T-cell (primary cell): ENCODE measurements at regions not wholly inside any gene's neighbourhood (a gene's known extent, or its start where the extent isn't known, plus 50 kb on each side); places are given as distances from the start of the nearest gene placed in this dataset.

Experiments used
- ATAC-seq, 4 experiments: fragments of 200-7000 bp in 3 of 4; fragments of 150-1000 bp in 1 of 4; cut with Tn5 transposase; replicated peaks in 1 of 4; 1 replicate in 3 of 4; 2 replicates in 1 of 4; pipeline ENCODE4 v1.10.0; 2021; ENCODE audit warnings: moderate library complexity in 3 of 4, mild to moderate bottlenecking in 2 of 4, moderate number of reproducible peaks in 1 of 4
- CTCF ChIA-PET, 2 donors: fragments of 300-600 bp; sonication (Branson Sonifier 250); formaldehyde crosslinking; loops; one replicate each; lab custom pipeline; 2022; ENCODE audit warnings: antibody characterized with exemption in 2 of 2; lab: Charles Lee
- POLR2A ChIA-PET, 2 donors: fragments of 300-600 bp; sonication (Branson Sonifier 250); formaldehyde crosslinking; loops; one replicate each; lab custom pipeline; 2022; ENCODE audit warnings: antibody characterized with exemption in 2 of 2; lab: Charles Lee
- DNase-seq, 35 experiments: peaks; one replicate each; pipeline versions ENCODE4 v3.0.0 to v3.0.0-alpha.2; 2013 to 2023
- H3K27ac ChIP-seq: one replicate; pipeline ENCODE4 v1.5.1; 2013; ENCODE audit warnings: low read length
- H3K27me3 ChIP-seq, 2 experiments: replicated peaks in 1 of 2; 1 replicate in 1 of 2; 2 replicates in 1 of 2; pipeline versions ENCODE4 v1.6.1 to v1.7.0; 2013; ENCODE audit warnings: low read length in 1 of 2, mixed read lengths in 1 of 2; ENCODE audit not compliant: control insufficient read depth in 2 of 2, insufficient read depth in 2 of 2; ENCODE audit errors: extremely low read depth in 1 of 2
- H3K36me3 ChIP-seq, 2 donors: 1 replicate in 1 of 2; 2 replicates in 1 of 2; pipeline versions ENCODE4 v1.6.1 to v1.7.0; 2013; ENCODE audit warnings: low read length in 1 of 2; ENCODE audit not compliant: control insufficient read depth in 2 of 2, insufficient read depth in 1 of 2; ENCODE audit errors: extremely low read depth in 1 of 2
- H3K4me1 ChIP-seq, 2 experiments: 1 replicate in 1 of 2; 2 replicates in 1 of 2; pipeline versions ENCODE4 v1.6.1 to v1.7.0; 2013; ENCODE audit warnings: low read length in 2 of 2, mixed read lengths in 1 of 2; ENCODE audit not compliant: insufficient read depth in 2 of 2, control insufficient read depth in 1 of 2; ENCODE audit errors: extremely low read depth in 1 of 2
- H3K4me3 ChIP-seq, 2 donors: 1 replicate in 1 of 2; 2 replicates in 1 of 2; pipeline versions ENCODE4 v1.5.1 to v1.7.0; 2013; ENCODE audit warnings: mild to moderate bottlenecking in 2 of 2, low read length in 1 of 2, moderate library complexity in 1 of 2; ENCODE audit not compliant: control insufficient read depth in 1 of 2; ENCODE audit errors: extremely low read depth in 1 of 2
- H3K9me3 ChIP-seq: 2 replicates; pipeline ENCODE4 v1.7.0; 2013
- H3K27ac Mint-ChIP-seq, 2 donors: one replicate each; pipeline ENCODE4 v1.8.0; 2020 to 2021; ENCODE audit warnings: mild to moderate bottlenecking in 2 of 2, mixed read lengths in 2 of 2
- H3K27me3 Mint-ChIP-seq, 2 donors: one replicate each; pipeline ENCODE4 v1.8.0; 2021 to 2022; ENCODE audit warnings: mixed read lengths in 2 of 2
- H3K36me3 Mint-ChIP-seq: one replicate; pipeline ENCODE4 v1.8.0; 2021; ENCODE audit warnings: mixed read lengths
- H3K4me1 Mint-ChIP-seq, 3 donors: one replicate each; pipeline ENCODE4 v1.8.0; 2020 to 2022; ENCODE audit warnings: mixed read lengths in 3 of 3, mild to moderate bottlenecking in 1 of 3
- H3K4me3 Mint-ChIP-seq, 3 donors: one replicate each; pipeline ENCODE4 v1.8.0; 2020 to 2022; ENCODE audit warnings: mild to moderate bottlenecking in 3 of 3, mixed read lengths in 3 of 3, moderate library complexity in 3 of 3
- H3K9me3 Mint-ChIP-seq, 3 donors: one replicate each; pipeline ENCODE4 v1.8.0; 2020 to 2022; ENCODE audit warnings: mixed read lengths in 3 of 3
- WGBS: methylation state at CpG from one replicate; pipeline ENCODE4 v1.1.5; 2013; ENCODE audit warnings: missing lambda C conversion rate; ENCODE audit not compliant: insufficient coverage; 5-methylcytosine and 5-hydroxymethylcytosine counted together

DNA sequence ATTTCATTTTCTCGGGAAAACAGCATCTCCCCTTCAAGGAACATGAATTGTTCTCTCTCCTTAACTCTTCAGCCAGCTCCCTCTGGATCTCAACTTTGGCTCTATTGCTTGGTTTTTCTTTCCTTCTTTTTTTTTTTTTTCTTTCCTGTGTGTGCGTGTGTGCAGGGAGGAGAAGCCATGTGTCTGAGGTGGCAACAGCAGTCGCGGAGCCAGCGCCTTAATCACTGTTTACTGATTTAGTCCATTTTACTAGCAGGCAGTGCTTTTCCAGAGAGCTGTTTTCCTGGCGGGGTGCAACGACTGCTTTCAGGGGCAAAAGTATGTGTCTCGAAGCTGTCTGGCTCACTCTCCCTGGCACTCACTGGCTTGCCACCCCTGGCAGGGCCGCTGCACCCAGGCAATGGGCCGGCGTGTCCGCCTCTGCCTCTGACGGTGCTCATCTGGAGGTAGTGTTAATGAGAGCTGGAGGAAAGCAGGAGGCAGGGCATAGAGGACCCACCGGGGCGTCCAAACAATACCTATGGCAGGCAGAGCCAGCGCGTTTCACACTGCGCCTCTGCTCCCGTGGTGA is 835.4 kb upstream of the NR2F2 start:
- POLR2A ChIA-PET = no interaction called here
- Histone ChIP-seq H3K4me3 (no peak overlapping the region), H3K27ac (no peak overlapping the region), H3K9me3 (no peaks in the 10 kb centered on the region), H3K4me1 (no peaks in the 10 kb centered on the region), H3K36me3 (no peaks in the 10 kb centered on the region), H3K27me3 (peaks cover 0 to 4% of the 10 kb centered on the region in 2 experiments)
- peaks cover 12 to 20% of the 10 kb centered on the region in 2 donors for H3K27me3 Mint-ChIP-seq
- no peaks in the 10 kb centered on the region for H3K9me3 Mint-ChIP-seq
- CTCF ChIA-PET = no interaction called here
- H3K27ac Mint-ChIP-seq = no peak overlapping the region
- H3K4me1 Mint-ChIP-seq = peaks cover 2 to 10% (median 4%) of the 10 kb centered on the region in 3 donors
- ATAC-seq (no peak), DNase-seq (no peak)
- H3K4me3 Mint-ChIP-seq = no peak overlapping the region
- 81% methylated on average over 16 of the region's 19 CpGs for WGBS
- H3K36me3 Mint-ChIP-seq = no peaks in the 10 kb centered on the region

DNA sequence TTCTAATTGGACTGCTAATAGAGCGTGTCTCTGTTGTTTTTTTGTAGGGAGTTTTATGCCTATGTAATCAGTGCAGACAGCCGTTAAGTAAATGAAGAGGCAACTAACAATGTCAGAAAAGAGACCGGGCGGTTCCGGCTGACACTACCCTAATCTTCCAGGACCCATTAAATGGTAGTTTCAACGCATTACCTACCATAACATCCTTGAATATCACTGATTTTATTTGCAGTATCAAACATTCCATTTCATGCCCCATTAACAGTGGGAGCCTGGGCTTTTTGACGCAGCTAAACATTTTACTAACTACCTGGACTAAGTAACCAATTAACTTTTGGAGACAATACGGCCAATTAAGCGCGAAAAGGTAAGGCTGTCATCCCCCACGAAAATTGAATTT is 832.9 kb upstream of the NR2F2 start:
- 88% methylated on average over 11 of the region's 11 CpGs for WGBS
- no peaks in the 10 kb centered on the region for H3K36me3 ChIP-seq
- H3K27ac ChIP-seq = no peak overlapping the region
- DNase-seq (no peak), ATAC-seq (no peak)
- H3K36me3 Mint-ChIP-seq = no peaks in the 10 kb centered on the region
- H3K4me3 Mint-ChIP-seq = no peak overlapping the region
- H3K27me3 Mint-ChIP-seq = peaks cover 12 to 20% of the 10 kb centered on the region in 2 donors
- peaks cover 2 to 11% (median 4%) of the 10 kb centered on the region in 3 donors for H3K4me1 Mint-ChIP-seq
- no peak overlapping the region for H3K4me3 ChIP-seq
- POLR2A ChIA-PET = no interaction called here
- CTCF ChIA-PET = no interaction called here
- H3K4me1 ChIP-seq = no peaks in the 10 kb centered on the region
- H3K9me3 Mint-ChIP-seq = no peaks in the 10 kb centered on the region
- H3K27ac Mint-ChIP-seq = no peak overlapping the region
- H3K27me3 ChIP-seq = peaks cover 0 to 4% of the 10 kb centered on the region in 2 experiments
- H3K9me3 ChIP-seq = no peaks in the 10 kb centered on the region

GRCh38 chr15:95498961-95499360 is 831.5 kb upstream of the NR2F2 start:
- H3K9me3 ChIP-seq = no peaks in the 10 kb centered on the region
- H3K36me3 Mint-ChIP-seq = no peaks in the 10 kb centered on the region
- no peak for ATAC-seq
- POLR2A ChIA-PET = no interaction called here
- H3K4me1 Mint-ChIP-seq = peaks cover 2 to 11% (median 4%) of the 10 kb centered on the region in 3 donors
- no peaks in the 10 kb centered on the region for H3K9me3 Mint-ChIP-seq
- no peaks in the 10 kb centered on the region for H3K36me3 ChIP-seq
- DNase-seq = no peak
- peaks cover 0 to 4% of the 10 kb centered on the region in 2 experiments for H3K27me3 ChIP-seq
- peaks cover 9 to 20% of the 10 kb centered on the region in 2 donors for H3K27me3 Mint-ChIP-seq
- H3K27ac ChIP-seq = no peak overlapping the region
- H3K4me1 ChIP-seq = no peaks in the 10 kb centered on the region
- H3K27ac Mint-ChIP-seq = no peak overlapping the region
- H3K4me3 Mint-ChIP-seq = no peak overlapping the region
- no peak overlapping the region for H3K4me3 ChIP-seq
- CTCF ChIA-PET = no interaction called here

DNA sequence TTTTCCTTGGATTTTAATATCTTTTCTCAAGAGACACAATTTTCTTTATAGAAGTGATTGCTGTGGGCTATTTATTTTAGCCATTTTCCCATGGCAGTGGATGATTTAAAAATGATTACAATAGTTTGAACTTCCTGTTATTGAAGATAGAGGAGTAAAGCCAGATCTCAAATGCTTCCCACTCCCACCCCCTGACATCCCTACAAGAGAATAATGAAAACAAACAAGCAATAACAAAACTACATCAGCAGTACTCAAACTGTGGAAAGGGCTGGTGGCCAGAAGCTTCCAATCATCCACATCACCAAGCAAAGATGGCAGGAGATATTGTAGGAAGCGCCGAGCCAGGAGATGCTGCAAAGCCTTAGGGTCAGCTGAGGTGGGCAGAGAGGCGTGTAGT is 831.1 kb upstream of the NR2F2 start:
- ChIA-PET POLR2A (no interaction called here), CTCF (no interaction called here)
- Histone ChIP-seq H3K36me3 (no peaks in the 10 kb centered on the region), H3K4me1 (no peaks in the 10 kb centered on the region), H3K4me3 (no peak overlapping the region), H3K27ac (no peak overlapping the region), H3K9me3 (no peaks in the 10 kb centered on the region), H3K27me3 (peaks cover 0 to 4% of the 10 kb centered on the region in 2 experiments)
- Mint-ChIP-seq H3K36me3 (no peaks in the 10 kb centered on the region), H3K9me3 (no peaks in the 10 kb centered on the region), H3K4me1 (peaks cover 2 to 11% (median 4%) of the 10 kb centered on the region in 3 donors), H3K27ac (no peak overlapping the region), H3K4me3 (no peak overlapping the region), H3K27me3 (peaks cover 6 to 20% of the 10 kb centered on the region in 2 donors)
- no peak for ATAC-seq
- DNase-seq = no peak
- WGBS = 80% methylated on average over 1 of the region's 3 CpGs

DNA sequence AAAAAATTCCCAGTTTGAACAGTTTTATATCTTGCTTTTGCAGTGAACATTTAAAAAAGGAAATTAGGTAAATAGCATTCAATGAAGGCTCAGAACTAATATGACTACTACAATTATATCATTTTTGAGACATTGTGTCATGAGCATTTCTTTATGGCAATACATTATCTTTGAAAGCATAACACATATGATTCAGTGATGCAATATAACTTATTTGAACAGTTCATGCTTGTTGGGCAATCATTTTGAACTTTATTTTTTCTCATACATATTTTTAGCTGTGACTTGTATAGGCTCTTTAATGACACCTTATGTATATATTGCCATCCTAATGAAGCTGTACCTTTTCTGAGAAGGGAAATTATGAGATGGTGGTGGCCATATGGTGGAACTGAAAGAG is 828.6 kb upstream of the NR2F2 start:
- no peak overlapping the region for H3K4me3 Mint-ChIP-seq
- CTCF ChIA-PET = no interaction called here
- H3K36me3 Mint-ChIP-seq = no peaks in the 10 kb centered on the region
- H3K27me3 ChIP-seq = no peaks in the 10 kb centered on the region
- H3K4me1 Mint-ChIP-seq = peaks cover 2 to 11% (median 4%) of the 10 kb centered on the region in 3 donors
- no peak overlapping the region for H3K27ac Mint-ChIP-seq
- no peak overlapping the region for H3K4me3 ChIP-seq
- DNase-seq (no peak), ATAC-seq (no peak)
- peaks cover 3% of the 10 kb centered on the region in 2 donors for H3K27me3 Mint-ChIP-seq
- H3K27ac ChIP-seq = no peak overlapping the region
- no peaks in the 10 kb centered on the region for H3K4me1 ChIP-seq
- POLR2A ChIA-PET = no interaction called here
- H3K9me3 ChIP-seq = no peaks in the 10 kb centered on the region
- no peaks in the 10 kb centered on the region for H3K9me3 Mint-ChIP-seq
- H3K36me3 ChIP-seq = no peaks in the 10 kb centered on the region

GRCh38 chr15:95503107-95503506 is 827.4 kb upstream of the NR2F2 start:
- ATAC-seq = no peak
- Mint-ChIP-seq H3K4me1 (peaks cover 2 to 11% (median 4%) of the 10 kb centered on the region in 3 donors), H3K27ac (no peak overlapping the region), H3K36me3 (no peaks in the 10 kb centered on the region), H3K4me3 (no peak overlapping the region), H3K27me3 (peaks cover 0 to 3% of the 10 kb centered on the region in 2 donors), H3K9me3 (no peaks in the 10 kb centered on the region)
- DNase-seq = no peak
- ChIA-PET CTCF (no interaction called here), POLR2A (no interaction called here)
- Histone ChIP-seq H3K27ac (no peak overlapping the region), H3K9me3 (no peaks in the 10 kb centered on the region), H3K36me3 (no peaks in the 10 kb centered on the region), H3K27me3 (no peaks in the 10 kb centered on the region), H3K4me3 (no peak overlapping the region), H3K4me1 (no peaks in the 10 kb centered on the region)
- WGBS = no CpG with 5 or more reads among the region's 2 CpGs
